ENCODE measurements at regions not wholly inside any gene's neighbourhood (a gene's known extent, or its start where the extent isn't known, plus 50 kb on each side); places are given as distances from the start of the nearest gene placed in this dataset.

DNA sequence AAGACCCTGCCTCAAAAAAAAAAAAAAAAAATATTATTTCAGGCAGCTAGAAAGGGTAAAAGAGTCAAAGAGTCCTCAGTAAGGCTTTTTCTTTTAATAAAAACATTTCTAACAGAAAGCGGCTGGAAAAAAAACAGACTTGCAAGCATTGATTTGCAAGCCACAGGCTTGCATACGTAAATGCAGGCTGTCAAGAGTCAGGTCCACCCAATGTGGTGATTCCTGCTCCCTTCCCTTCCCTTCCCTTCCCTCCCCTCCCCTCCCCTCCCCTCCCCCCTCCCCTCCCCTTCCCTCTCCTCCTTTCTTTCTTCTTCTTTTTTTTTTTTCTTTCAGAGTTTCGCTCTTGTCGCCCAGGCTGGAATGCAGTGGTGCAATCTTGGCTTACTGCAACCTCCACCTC is 74.4 kb upstream of the GULP1 start:
- intact Hi-C loops (cut with DNase I): no loop called here
- no peaks in the 10 kb centered on the region for H3K36me3 ChIP-seq (replicated peaks in 1 of 2)
- WGBS, 4 donors: 86 to 97% (median 93%) methylated on average over 2 to 4 of the region's 4 CpGs
- no peak overlapping the region for H3K27ac ChIP-seq
- no peaks in the 10 kb centered on the region for H3K4me1 ChIP-seq (replicated peaks in 1 of 2)
- H3K27me3 ChIP-seq: no peaks in the 10 kb centered on the region
- no peak overlapping the region for H3K4me3 ChIP-seq
- H3K9me3 ChIP-seq (replicated peaks in 1 of 3): no peaks in the 10 kb centered on the region
- no peak for DNase-seq
- no peak for TF ChIP-seq POLR2A (IDR thresholded peaks at IDR 0.05)
- TF ChIP-seq, protein P1, sequence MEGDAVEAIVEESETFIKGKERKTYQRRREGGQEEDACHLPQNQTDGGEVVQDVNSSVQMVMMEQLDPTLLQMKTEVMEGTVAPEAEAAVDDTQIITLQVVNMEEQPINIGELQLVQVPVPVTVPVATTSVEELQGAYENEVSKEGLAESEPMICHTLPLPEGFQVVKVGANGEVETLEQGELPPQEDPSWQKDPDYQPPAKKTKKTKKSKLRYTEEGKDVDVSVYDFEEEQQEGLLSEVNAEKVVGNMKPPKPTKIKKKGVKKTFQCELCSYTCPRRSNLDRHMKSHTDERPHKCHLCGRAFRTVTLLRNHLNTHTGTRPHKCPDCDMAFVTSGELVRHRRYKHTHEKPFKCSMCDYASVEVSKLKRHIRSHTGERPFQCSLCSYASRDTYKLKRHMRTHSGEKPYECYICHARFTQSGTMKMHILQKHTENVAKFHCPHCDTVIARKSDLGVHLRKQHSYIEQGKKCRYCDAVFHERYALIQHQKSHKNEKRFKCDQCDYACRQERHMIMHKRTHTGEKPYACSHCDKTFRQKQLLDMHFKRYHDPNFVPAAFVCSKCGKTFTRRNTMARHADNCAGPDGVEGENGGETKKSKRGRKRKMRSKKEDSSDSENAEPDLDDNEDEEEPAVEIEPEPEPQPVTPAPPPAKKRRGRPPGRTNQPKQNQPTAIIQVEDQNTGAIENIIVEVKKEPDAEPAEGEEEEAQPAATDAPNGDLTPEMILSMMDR (IDR thresholded peaks at IDR 0.05): no peak

- 95 to 100% (median 98%) methylated on average over 1 of the region's 1 CpG for WGBS, 4 donors
- H3K27ac ChIP-seq: no peak overlapping the region
- no peak for DNase-seq
- H3K4me1 ChIP-seq (replicated peaks in 1 of 2): no peaks in the 10 kb centered on the region
- no peak for TF ChIP-seq POLR2A (IDR thresholded peaks at IDR 0.05)
- TF ChIP-seq, protein P1 (IDR thresholded peaks at IDR 0.05): no peak
- H3K27me3 ChIP-seq: no peaks in the 10 kb centered on the region
- H3K36me3 ChIP-seq (replicated peaks in 1 of 2): no peaks in the 10 kb centered on the region
- no peaks in the 10 kb centered on the region for H3K9me3 ChIP-seq (replicated peaks in 1 of 3)
- no peak overlapping the region for H3K4me3 ChIP-seq
- intact Hi-C loops (cut with DNase I): no loop called here
Measured at GRCh38 chr2:188219541-188219940, 72.1 kb upstream of the GULP1 start.

- no peaks in the 10 kb centered on the region for H3K4me1 ChIP-seq (replicated peaks in 1 of 2)
- intact Hi-C loops (cut with DNase I): no loop called here
- no peak for DNase-seq
- no peak overlapping the region for H3K4me3 ChIP-seq
- WGBS, 4 donors: 91 to 96% (median 93%) methylated on average over 2 of the region's 2 CpGs
- no peaks in the 10 kb centered on the region for H3K36me3 ChIP-seq (replicated peaks in 1 of 2)
- TF ChIP-seq, protein P1 (IDR thresholded peaks at IDR 0.05): no peak
- TF ChIP-seq POLR2A (IDR thresholded peaks at IDR 0.05): no peak
- no peaks in the 10 kb centered on the region for H3K27me3 ChIP-seq
- H3K27ac ChIP-seq: no peak overlapping the region
- no peaks in the 10 kb centered on the region for H3K9me3 ChIP-seq (replicated peaks in 1 of 3)
Measured at GRCh38 chr2:188220535-188220934, 71.1 kb upstream of the GULP1 start.

DNA sequence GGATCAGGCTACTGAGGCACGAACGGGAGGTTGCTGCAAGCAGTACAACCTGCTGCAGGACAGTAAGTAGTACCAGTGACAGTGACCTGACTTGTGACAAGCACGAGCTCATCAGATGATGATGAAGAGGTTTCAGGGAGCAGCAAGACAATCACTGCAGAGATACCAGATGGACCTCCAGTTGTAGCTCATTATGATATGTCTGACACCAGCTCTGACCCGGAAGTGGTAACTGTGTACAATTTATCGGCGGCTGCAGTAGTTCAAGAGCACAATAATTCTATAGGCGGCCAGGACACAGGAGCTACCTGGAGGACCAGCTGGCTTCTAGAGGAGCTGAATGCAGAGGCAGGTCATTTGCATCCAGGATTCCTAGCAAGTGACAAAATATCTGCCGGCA is 64.0 kb upstream of the GULP1 start:
- Histone ChIP-seq H3K4me3 (no peak overlapping the region), H3K27me3 (no peaks in the 10 kb centered on the region), H3K36me3 (replicated peaks in 1 of 2) (no peaks in the 10 kb centered on the region), H3K9me3 (replicated peaks in 1 of 3) (no peaks in the 10 kb centered on the region), H3K4me1 (replicated peaks in 1 of 2) (no peaks in the 10 kb centered on the region), H3K27ac (no peak overlapping the region)
- DNase-seq: no peak
- intact Hi-C loops (cut with DNase I): no loop called here
- TF ChIP-seq POLR2A (IDR thresholded peaks at IDR 0.05): no peak
- TF ChIP-seq, protein P1 (IDR thresholded peaks at IDR 0.05): no peak
- 88 to 92% (median 92%) methylated on average over 8 of the region's 8 CpGs for WGBS, 4 donors

Data from adrenal gland (tissue), 9 donors.